Natural killer cell treated with Interleukin-12 subunit alpha and Interleukin-12 subunit beta and Interleukin-15 and Interleukin-18, amount 100 ng/mL, for 72 hours (primary cell): ENCODE measurements at regions not wholly inside any gene's neighbourhood (a gene's known extent, or its start where the extent isn't known, plus 50 kb on each side); places are given as distances from the start of the nearest gene placed in this dataset.

Experiments used
- ATAC-seq, 2 donors: fragments of 150-1000 bp; cut with Tn5 transposase in 1 of 2; sonication (Bioruptor Pico), chemical (Tn5 transposase) in 1 of 2; 2 replicates each; pipeline ENCODE4 v1.10.0; 2021
- DNase-seq: peaks from one replicate; pipeline ENCODE4 v3.0.0; 2022; ENCODE audit warnings: low spot score
- H3K27ac Mint-ChIP-seq, 2 donors: 1 replicate in 1 of 2; 2 replicates in 1 of 2; pipeline ENCODE4 v1.8.0; 2022; ENCODE audit warnings: mixed read lengths in 2 of 2, mild to moderate bottlenecking in 1 of 2, moderate library complexity in 1 of 2
- H3K27me3 Mint-ChIP-seq, 2 donors: 1 replicate in 1 of 2; 2 replicates in 1 of 2; pipeline ENCODE4 v1.8.0; 2022; ENCODE audit warnings: mixed read lengths in 2 of 2
- H3K36me3 Mint-ChIP-seq: one replicate; pipeline ENCODE4 v1.8.0; 2022; ENCODE audit warnings: mixed read lengths
- H3K4me1 Mint-ChIP-seq, 2 donors: 1 replicate in 1 of 2; 2 replicates in 1 of 2; pipeline ENCODE4 v1.8.0; 2022; ENCODE audit warnings: low read depth in 2 of 2, mixed read lengths in 2 of 2, mild to moderate bottlenecking in 1 of 2
- H3K4me3 Mint-ChIP-seq: one replicate; pipeline ENCODE4 v1.8.0; 2022; ENCODE audit warnings: mixed read lengths
- H3K9me3 Mint-ChIP-seq: 2 replicates; pipeline ENCODE4 v1.8.0; 2022; ENCODE audit warnings: mixed read lengths

DNA sequence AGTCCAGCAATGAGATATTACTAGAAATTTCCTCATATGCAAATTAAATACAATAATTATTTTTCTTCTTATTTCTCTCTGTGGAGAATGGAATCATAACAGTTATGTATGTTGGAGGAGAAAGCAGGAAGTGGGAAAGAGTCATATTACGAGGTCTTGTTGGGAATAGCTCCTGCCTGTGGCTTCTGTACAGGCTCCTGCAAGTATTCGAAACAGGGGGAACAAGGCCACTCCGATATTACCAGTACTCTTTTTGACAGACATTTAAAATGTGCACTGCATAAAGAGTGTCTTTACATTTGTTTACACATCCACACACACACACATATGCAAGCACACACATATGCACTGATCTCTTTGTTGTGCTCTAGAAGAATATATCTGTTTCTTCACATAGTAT is 812.0 kb upstream of the ZNF608 start:
- no peak for ATAC-seq
- no peak overlapping the region for H3K4me3 Mint-ChIP-seq

DNA sequence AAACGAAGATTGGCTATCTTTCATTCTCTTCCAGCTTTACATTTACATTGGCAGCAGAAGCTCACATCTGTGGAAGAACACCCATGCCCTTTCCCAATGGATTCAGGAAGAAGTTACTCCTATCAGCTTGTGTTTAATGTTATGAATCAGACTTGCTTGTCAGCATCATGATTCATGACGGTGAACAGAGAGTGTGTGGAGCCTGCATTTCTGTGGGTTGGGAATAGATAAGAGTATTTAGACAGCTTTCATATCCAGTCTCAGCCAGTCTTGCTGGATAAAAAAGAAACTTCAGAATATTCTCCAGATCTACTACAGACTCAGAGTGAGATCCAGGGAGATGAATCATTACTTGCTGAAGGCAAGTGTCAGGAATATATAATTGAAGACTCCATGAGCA is 812.9 kb upstream of the ZNF608 start:
- H3K36me3 Mint-ChIP-seq: no peaks in the 10 kb centered on the region
- ATAC-seq: no peak
- H3K4me3 Mint-ChIP-seq: no peak overlapping the region
- no peaks in the 10 kb centered on the region for H3K27me3 Mint-ChIP-seq
- no peak for DNase-seq
- H3K4me1 Mint-ChIP-seq: no peaks in the 10 kb centered on the region
- no peak overlapping the region for H3K27ac Mint-ChIP-seq
- no peaks in the 10 kb centered on the region for H3K9me3 Mint-ChIP-seq

More for the DNA sequence above, 812.0 kb upstream of the ZNF608 start:
- no peaks in the 10 kb centered on the region for H3K4me1 Mint-ChIP-seq
- no peaks in the 10 kb centered on the region for H3K27me3 Mint-ChIP-seq
- H3K9me3 Mint-ChIP-seq: no peaks in the 10 kb centered on the region
- H3K36me3 Mint-ChIP-seq: no peaks in the 10 kb centered on the region
- DNase-seq: no peak
- no peak overlapping the region for H3K27ac Mint-ChIP-seq

DNA sequence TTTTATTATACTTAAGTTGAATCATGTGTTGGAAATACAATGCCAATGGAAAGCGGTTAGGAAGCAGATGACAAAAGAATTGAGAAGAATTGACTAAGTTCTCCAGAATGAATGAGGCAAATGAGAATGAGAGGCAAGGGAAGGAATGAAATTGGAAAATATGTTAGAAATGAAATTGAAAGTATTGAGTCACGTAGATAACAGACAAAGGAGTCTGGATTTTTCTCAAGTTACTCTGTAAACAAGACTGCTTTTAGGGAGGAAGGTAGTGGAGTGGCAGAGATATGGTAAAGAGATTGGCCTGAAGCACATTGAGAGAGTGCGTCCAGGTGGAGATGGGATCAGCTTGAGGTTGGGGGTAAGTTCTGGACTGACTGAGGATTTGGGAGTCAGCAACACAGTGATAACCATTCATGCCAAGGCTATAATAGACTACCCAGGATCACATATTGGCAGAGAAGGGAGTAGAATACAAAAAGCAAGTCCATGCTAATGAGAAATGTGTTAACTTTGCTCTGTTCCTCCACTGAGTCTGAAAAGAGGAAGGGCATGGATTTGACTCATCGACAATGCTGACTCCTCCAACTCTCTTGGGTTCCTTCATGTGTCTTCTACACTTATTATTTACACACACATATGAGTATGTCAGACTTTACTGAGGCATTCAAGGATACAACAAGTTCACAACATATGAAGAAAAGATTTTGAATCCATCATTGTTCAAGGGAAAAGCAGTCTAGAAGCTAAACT is 814.2 kb upstream of the ZNF608 start:
- Mint-ChIP-seq H3K4me1 (no peaks in the 10 kb centered on the region), H3K36me3 (no peaks in the 10 kb centered on the region), H3K27ac (no peak overlapping the region), H3K27me3 (no peaks in the 10 kb centered on the region), H3K4me3 (no peak overlapping the region), H3K9me3 (no peaks in the 10 kb centered on the region)
- ATAC-seq (no peak), DNase-seq (no peak)

DNA sequence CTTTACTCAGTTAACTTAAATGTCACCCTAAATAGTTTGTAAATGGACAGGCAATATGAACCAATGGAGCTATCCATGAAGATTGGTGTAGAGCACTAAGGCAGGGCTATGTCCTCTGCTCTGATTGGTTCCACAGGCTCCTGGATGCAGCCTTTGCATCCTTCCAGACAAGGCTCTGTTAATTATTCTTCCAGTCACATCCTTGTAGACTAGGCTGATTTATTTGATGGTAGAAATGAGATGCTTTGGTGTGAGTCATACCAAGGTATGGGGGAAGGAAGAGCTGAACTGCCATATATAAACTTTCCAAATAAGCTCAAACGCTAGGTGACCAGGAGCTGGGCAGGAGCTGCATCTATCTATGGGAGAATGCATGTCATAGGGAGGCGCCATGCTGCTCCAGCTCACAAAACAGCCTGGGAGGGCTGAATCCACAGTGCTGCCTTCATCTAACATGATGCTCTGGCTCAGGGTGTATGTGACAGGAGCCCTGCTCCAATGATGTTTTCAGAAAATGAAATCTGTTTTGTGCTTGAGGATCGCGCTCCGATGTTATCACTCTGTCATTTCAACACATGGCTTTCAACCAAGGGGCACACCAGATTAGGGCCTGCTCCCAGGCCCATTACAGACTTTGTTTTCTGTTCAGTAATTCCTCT is 818.0 kb upstream of the ZNF608 start:
- ATAC-seq (no peak), DNase-seq (no peak)
- Mint-ChIP-seq H3K4me1 (no peaks in the 10 kb centered on the region), H3K27me3 (peaks cover 0 to 3% of the 10 kb centered on the region in 2 donors), H3K27ac (no peak overlapping the region), H3K4me3 (no peak overlapping the region), H3K9me3 (peaks cover 7% of the 10 kb centered on the region), H3K36me3 (no peaks in the 10 kb centered on the region)

GRCh38 chr5:125574491-125575044 is 828.1 kb upstream of the ZNF608 start:
- DNase-seq (no peak), ATAC-seq (no peak)
- Mint-ChIP-seq H3K4me3 (no peak overlapping the region), H3K9me3 (no peaks in the 10 kb centered on the region), H3K27me3 (peaks cover 0 to 4% of the 10 kb centered on the region in 2 donors), H3K27ac (no peak overlapping the region), H3K4me1 (no peaks in the 10 kb centered on the region), H3K36me3 (no peaks in the 10 kb centered on the region)

DNA sequence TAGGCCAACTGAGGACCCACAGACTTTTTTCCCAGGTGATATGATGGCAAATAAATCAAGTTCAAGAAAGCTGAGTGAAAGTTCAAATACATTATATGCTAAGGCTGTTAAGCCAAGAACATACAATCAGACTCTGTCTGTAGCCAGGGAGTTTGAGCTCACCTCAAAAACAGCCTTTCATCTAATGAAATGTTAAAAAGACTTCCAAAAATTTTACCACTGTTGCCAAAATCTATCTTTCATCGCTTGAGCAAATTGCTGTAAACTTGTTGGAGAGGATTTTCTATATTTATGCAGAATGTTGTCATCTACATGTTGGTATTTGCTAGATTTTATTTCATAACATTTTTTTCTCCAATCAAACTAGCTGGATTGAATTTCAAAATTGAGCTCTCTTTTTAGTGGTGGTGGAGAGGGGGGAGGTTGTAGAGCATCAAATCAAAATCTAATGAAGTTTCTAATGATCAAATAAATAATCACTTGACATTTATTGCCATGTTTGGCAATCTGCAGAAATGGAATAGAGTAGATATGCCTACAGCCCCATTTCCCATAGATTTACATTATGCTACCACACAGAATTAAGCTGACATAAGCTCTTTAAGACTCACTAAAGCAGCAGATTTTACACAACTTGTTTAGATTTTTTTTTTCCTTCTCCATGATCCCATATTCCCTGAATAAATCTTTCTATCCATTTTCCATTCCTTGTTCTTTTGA is 828.9 kb upstream of the ZNF608 start:
- H3K27me3 Mint-ChIP-seq: peaks cover 0 to 4% of the 10 kb centered on the region in 2 donors
- no peak overlapping the region for H3K27ac Mint-ChIP-seq
- no peaks in the 10 kb centered on the region for H3K4me1 Mint-ChIP-seq
- H3K9me3 Mint-ChIP-seq: no peaks in the 10 kb centered on the region
- ATAC-seq: no peak
- H3K36me3 Mint-ChIP-seq: no peaks in the 10 kb centered on the region
- DNase-seq: no peak
- H3K4me3 Mint-ChIP-seq: no peak overlapping the region

- no peak overlapping the region for H3K27ac Mint-ChIP-seq
- no peak for DNase-seq
- no peaks in the 10 kb centered on the region for H3K9me3 Mint-ChIP-seq
- H3K27me3 Mint-ChIP-seq: peaks cover 0 to 4% of the 10 kb centered on the region in 2 donors
- H3K4me3 Mint-ChIP-seq: no peak overlapping the region
- no peaks in the 10 kb centered on the region for H3K36me3 Mint-ChIP-seq
- no peaks in the 10 kb centered on the region for H3K4me1 Mint-ChIP-seq
- no peak for ATAC-seq
These were observed 829.6 kb upstream of the ZNF608 start for GRCh38 chr5:125575891-125576505.

DNA sequence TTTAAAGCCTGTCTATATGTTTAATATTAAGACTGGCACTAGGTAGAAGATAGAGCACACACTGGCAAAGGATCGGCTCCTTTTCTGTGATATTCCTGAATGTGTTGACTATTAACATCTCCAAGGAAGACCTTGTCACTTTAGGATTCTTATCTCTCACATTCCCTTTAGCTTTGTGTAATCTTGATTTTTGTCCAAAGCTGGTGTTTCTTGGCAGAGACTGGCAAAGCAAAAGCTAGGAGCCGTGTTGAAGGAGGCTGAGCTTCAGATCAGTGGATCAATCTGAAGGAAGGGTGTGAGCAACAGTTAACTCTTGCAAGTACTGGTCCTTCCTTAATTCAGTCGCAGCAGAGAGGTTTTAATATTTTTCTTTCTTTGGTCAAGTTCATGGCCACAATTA is 830.4 kb upstream of the ZNF608 start:
- DNase-seq (no peak), ATAC-seq (no peak)
- Mint-ChIP-seq H3K27ac (no peak overlapping the region), H3K4me3 (no peak overlapping the region), H3K36me3 (no peaks in the 10 kb centered on the region), H3K9me3 (no peaks in the 10 kb centered on the region), H3K4me1 (no peaks in the 10 kb centered on the region), H3K27me3 (peaks cover 0 to 4% of the 10 kb centered on the region in 2 donors)

DNA sequence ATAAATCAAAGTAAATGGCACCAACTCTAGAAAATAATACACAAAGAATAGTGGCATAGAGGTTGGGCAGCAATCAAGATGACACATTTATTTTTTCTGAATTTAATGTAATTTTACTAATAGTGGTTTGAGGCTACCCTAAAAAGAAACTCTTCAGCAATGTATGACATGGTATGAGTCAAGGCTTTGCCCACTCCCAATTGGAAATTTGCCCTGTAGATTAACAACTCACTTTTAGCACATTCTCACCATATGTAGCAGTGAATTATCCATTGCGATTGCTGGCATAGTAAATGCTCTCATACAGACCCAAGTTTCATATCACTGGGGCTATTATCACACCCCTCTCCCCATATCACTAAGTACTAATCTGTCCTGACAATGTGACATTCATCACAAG is 832.1 kb upstream of the ZNF608 start:
- Mint-ChIP-seq H3K27me3 (peaks cover 0 to 4% of the 10 kb centered on the region in 2 donors), H3K27ac (no peak overlapping the region), H3K4me1 (no peaks in the 10 kb centered on the region), H3K9me3 (no peaks in the 10 kb centered on the region), H3K4me3 (no peak overlapping the region), H3K36me3 (no peaks in the 10 kb centered on the region)
- ATAC-seq (no peak), DNase-seq (no peak)

GRCh38 chr5:125579182-125579581 is 832.7 kb upstream of the ZNF608 start:
- no peak overlapping the region for H3K27ac Mint-ChIP-seq
- ATAC-seq (no peak), DNase-seq (no peak)
- H3K36me3 Mint-ChIP-seq: no peaks in the 10 kb centered on the region
- H3K4me1 Mint-ChIP-seq: no peaks in the 10 kb centered on the region
- H3K4me3 Mint-ChIP-seq: no peak overlapping the region
- peaks cover 0 to 4% of the 10 kb centered on the region in 2 donors for H3K27me3 Mint-ChIP-seq
- H3K9me3 Mint-ChIP-seq: no peaks in the 10 kb centered on the region

DNA sequence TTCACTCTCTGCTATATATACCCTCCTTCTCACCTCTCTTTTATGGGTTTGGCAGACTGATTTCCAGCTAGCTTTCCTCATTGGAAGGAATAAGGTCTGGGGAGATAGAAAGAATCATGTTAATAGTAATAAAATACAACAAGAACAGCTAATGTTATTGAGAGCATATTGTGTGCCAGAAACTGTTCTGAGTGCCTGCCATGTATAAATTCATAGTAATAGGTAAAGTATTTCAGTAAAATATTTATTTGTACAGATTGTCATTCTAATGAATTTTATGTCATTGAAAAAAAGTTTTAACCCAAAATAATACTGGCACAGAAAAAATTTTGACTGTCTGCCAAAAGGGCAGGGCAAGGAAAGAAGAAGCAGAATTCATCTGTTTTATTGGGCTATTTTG is 834.9 kb upstream of the ZNF608 start:
- DNase-seq: no peak
- Mint-ChIP-seq H3K36me3 (no peaks in the 10 kb centered on the region), H3K9me3 (peaks cover 3% of the 10 kb centered on the region), H3K4me3 (no peak overlapping the region), H3K27me3 (peaks cover 0 to 4% of the 10 kb centered on the region in 2 donors), H3K27ac (no peak overlapping the region), H3K4me1 (no peaks in the 10 kb centered on the region)
- ATAC-seq: no peak

DNA sequence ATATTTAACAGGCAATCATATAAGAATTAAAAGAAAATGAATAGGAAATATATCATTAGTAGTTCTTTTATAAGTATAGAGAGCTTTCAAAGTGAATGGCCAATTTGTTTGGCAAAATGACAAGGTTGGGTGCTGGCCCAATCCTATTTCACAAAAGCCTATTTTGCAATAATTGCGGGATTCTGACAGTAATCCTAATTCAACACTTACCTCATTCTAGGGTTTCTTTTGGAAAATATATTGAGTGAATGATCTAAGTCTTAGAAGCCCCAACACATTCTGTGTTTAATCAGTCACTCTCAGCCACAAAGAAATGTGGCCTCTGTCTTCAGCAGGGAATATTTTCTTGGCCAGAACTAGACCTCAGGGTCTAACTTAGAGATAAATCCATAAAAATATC is 835.9 kb upstream of the ZNF608 start:
- Mint-ChIP-seq H3K27ac (no peak overlapping the region), H3K27me3 (peaks cover 0 to 2% of the 10 kb centered on the region in 2 donors), H3K36me3 (no peaks in the 10 kb centered on the region), H3K4me3 (no peak overlapping the region), H3K9me3 (peaks cover 5% of the 10 kb centered on the region), H3K4me1 (no peaks in the 10 kb centered on the region)
- ATAC-seq (no peak), DNase-seq (no peak)

DNA sequence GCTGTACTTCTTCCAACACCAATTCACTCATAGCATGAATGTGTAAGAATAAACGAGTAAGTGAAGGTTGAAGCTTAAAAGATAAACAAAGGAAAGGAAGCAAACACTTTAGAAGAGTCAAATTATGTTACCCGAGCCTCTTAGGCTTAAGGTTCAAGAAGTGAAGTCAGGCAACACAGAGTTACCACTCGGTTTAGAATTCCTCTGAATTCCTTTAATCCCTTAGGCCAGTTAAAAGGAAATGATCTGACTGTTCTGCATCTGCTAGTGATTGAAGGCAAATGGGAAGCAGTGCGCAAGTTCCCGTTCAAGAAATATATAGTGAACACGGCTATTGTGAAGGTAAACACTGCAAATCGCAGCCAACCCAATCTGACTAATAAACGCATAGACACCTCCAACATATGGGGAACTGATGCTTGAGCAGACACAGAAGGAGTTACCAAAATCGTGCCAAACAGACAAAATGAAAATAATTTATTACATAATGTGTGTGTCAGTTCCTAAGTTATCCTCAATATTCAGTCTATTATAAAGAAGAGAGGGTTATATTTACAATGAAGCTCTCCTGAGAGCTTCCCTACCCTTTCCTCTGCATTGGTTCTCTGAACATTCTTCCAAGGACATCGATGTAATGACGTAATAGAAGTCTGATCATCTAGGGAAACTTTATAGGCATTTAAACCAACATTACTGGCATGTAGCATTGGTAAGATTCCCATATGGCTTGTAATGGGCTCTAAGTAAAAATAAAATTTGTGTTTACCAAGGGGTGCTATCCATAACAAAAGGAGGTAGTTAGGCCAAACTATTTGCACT is 837.1 kb upstream of the ZNF608 start:
- Mint-ChIP-seq H3K27me3 (peaks cover 0 to 2% of the 10 kb centered on the region in 2 donors), H3K27ac (no peak overlapping the region), H3K9me3 (peaks cover 5% of the 10 kb centered on the region), H3K36me3 (no peaks in the 10 kb centered on the region), H3K4me1 (no peaks in the 10 kb centered on the region), H3K4me3 (no peak overlapping the region)
- DNase-seq: no peak
- no peak for ATAC-seq
